HG02798 (cell line): ENCODE measurements at regions not wholly inside any gene's neighbourhood (a gene's known extent, or its start where the extent isn't known, plus 50 kb on each side); places are given as distances from the start of the nearest gene placed in this dataset.
"Not testable (repeated sequence)": the region's sequence is repeated elsewhere in the genome, so short reads cannot be mapped to it uniquely, and the experiment has no call there.

ENCODE experiments used
- ATAC-seq: cut with Tn5 transposase; IDR thresholded peaks from one replicate; pipeline ENCODE4 v1.9.1; 2021; ENCODE audit warnings: mild to moderate bottlenecking; ENCODE audit not compliant: unreplicated experiment, poor library complexity

DNA sequence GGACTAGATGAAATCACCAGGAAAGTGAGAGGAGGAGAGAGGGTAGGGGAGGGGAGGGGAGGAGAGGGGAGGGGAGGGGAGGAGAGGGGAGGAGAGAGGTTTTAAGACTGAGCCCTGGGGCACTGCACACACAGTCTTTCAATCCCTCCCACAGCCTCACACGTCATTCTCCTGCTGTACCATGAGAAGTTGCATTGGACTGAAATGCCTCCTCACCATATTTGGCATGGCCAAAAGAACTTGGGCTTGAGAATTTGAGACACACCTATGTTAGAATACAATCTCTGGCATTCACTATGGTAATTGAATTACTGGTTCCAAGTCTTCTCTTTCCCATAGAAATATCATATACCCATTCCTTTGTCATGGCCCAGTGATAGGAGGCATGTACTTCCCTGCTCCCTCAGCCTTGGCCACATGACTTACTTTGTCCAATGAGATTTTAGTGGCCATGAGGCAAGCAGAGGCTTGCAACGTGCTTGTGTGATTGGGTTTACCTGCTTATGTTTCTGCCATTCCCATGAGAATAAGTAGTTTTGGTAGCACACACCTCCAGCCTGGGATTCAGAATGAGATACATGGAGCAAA, 133.3 kb upstream of the SMARCA2 start:
- no peak for ATAC-seq

DNA sequence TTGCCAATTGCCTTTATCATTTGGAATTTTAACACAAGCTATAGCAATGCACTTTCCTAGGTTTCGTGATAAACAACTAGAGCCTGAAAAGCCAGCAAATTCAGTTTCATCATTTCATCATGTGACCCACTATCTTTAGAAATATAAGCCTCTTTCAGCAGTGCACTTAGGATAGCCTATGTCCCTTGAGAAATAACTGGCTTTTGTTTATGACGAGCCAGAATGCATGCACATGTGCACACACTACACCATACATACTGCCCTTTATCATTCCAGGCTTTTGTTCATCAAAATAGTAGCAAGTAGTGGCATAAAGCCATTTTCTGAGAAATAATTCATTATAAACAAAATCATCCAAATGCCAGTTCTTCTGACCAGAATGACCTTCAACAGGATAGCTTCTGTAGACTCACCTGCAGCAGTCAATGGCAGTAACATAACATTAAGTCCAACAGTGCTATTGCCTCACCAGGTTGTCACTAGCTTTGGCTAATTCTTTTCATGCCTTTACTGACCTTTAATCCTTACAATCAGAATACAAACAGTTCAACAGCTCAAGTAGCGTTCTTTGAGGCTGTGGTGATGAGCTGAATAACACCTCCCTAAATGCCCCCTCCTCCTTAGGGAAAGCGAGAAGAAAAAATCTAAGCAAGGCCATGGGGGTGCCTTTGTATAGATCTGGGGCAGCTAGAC, 132.3 kb upstream of the SMARCA2 start:
- no peak for ATAC-seq

DNA sequence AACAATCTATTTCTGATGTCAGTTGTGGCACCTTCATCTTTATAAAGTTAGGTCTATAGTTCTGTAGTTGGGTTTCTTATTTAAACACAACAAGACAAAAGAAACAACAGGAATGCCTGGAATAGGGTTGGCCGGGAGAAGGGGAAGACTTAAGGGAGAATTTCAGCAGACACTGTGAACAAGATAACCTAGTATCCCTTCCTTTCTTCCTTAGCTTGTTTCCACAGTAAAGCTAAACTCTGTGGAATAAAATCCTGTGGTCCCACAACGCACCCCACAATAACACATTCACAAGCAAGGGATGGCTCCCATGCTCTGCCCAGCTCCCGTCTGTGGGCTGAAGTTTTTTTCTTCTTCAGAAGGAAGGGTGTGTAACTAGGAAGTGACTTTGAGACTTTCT, 124.9 kb upstream of the SMARCA2 start:
- no peak for ATAC-seq

DNA sequence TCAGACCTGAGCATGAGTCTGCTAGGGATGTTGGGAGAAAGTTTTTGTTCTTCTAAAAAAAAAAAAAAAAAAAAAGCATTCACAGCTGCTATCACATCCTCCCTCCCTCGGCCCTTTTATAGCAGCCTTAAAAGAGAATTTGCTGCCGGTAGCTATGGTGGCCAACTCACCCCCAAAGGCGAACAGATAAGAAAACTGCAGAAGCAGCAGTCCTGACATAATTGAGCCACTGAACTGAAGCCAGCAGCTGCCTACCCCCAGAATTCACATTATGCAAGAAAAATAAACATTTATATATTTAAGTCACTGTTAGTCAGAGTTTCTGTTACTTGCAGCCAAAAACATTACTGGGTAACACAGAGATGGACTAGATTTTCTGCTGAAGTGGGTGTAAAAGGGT, 124.3 kb upstream of the SMARCA2 start:
- no peak for ATAC-seq

DNA sequence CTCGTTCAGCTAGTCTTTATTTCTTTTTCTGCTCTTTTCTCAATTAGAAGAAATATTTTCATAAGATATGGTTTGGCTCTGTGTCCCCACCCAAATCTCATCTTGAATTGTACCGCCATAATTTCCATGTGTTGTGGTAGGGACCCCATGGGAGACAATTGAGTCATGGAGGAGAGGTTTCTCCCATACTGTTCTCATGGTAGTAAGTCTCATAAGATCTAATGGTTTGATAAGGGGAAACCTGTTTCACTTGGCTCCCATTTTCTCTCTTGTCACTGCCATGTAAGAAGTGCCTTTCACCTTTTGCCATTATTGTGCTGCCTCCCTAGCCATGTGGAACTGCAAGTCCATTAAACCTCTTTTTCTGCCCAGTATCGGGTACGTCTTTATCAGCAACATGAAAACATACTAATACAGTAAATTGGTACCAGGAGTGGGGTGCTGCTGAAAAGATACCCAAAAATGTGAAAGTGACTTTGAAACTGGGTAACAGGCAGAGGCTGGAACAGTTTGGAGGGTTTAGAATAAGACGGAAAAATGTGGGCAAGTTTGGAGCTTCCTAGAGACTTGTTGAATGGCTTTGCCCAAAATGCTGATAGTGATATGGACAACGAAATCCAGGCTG, 112.0 kb upstream of the SMARCA2 start:
- not testable (repeated sequence) for ATAC-seq

DNA sequence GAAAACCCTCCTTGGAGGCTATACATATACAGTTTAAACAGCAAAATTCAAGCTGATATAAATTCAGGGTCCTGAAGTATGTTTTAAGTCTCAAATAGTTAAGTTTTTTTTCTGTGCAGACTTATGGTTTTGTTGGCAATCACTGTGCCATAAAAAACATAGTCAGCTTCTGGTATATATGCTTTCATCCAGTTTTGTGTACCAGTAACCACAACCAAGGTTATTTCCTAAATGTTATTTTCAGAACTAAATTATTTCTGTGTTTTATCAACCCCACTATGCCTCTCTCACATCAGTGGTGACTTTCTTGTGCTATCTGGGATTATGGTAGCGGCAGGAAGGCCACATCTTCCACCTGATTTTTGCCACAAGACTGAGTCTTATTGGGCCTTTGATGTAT, 107.7 kb upstream of the SMARCA2 start:
- no peak for ATAC-seq

DNA sequence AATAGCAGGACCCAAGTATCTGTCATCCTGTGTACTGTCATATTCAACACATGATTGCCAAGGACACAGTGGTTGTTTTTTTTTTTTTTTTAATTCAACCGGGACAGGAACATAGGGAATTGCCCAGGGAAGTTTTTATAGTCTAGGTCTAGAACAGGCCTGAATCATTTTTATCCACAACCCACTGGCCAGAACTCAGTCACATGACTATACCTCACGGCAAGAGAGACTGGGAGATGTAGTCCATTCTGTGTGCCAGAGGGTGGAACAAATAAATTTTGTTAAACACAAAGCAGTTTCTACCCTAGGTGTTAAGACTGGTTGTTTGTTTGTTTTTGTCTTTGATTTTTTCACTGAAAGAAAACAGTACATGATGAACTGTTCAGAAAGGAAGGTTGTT, 105.8 kb upstream of the SMARCA2 start:
- ATAC-seq: no peak

DNA sequence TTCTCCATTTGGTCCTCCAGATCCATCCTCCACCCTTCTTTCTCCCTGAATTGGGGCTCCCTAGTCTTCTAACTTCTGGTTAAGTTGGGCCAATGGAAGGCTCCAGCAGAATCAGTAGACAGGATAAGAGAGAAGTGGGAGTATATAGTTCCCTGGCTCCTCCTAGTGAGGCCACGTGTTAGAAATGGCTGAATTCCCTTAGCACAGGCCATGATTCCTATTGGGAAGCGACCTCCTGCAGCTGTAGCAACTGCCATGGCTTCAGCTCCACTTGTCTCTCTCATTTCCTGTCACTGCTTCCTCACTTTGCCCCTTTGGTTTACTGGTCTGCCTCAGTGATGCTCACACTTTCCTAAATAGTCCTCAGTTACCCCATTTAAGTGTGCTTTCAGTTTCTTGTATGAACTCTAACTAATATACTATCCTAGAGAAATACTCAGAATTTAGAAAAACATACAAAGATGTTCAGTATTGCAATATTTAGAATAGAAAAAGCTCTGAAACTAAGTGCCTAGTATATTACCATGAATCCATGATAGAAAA, 104.8 kb upstream of the SMARCA2 start:
- ATAC-seq: no peak

DNA sequence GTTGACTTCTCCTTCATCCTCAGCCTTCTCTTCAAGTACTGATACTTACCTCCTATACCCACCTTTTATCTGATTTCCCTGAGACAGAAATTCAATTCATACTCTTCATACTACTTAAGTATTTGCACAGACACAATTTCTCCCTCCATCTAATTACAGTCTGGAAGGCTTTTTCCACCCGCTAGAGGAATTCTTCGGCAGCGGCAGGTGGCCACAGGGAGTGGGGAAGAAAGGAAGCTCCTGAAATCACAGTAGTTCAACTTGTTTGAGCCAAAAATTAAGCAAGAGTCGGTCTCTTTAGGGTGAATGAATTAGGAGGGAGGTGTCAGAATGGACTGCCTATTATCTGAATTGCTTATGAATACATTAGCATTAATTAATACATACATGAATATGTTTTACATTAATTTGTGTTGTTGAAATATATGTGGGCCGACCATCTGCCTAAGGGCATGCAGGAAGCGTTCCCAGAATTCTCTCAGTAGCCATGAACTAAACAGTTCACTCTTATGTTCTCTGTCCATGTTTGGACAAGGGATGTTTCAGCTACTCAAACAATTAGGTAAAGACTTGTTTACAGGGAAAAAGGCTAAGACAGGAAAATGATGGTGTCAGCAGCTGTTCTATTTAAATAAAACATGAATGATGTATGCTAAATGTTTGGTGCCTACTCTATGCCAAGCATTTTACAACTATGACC, 101.4 kb upstream of the SMARCA2 start:
- ATAC-seq: no peak

DNA sequence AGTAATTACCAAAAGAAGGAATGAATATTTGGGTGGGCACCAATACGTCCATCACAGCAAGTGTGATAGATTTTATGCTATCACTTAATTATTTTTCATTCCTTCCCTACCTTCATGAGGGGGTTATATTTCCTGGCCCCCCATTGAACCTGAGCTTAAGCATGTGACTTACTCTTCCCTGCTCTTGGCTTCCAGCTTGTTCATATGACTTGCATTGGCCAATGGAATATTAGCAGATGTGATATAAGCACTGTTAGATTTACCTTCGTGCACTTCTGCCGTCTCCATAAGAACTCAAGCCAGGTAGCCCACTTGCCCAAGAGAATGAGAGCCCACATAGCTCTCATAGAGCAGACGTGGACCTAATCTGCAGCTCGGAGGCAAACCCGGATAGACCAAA, 99.1 kb upstream of the SMARCA2 start:
- ATAC-seq: no peak

DNA sequence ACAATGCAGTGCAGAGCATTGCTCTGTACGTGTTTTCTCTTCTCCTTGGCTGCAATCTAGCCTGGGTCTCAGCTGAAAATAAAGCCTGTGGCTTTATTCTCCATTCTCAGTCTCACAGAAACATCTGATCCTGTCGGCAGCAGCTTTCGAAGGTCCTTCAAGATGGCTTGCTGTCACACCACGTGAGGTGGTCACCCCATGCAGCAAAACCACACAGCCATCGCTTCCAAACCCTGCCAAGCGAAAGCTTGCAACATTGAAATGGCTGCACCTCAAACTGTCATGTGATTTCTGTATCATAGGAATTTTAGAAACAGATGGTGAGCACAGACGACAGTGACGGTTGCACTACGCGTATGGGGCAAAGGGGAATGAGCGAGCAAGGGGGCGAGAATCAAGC, 98.5 kb upstream of the SMARCA2 start:
- no peak for ATAC-seq

DNA sequence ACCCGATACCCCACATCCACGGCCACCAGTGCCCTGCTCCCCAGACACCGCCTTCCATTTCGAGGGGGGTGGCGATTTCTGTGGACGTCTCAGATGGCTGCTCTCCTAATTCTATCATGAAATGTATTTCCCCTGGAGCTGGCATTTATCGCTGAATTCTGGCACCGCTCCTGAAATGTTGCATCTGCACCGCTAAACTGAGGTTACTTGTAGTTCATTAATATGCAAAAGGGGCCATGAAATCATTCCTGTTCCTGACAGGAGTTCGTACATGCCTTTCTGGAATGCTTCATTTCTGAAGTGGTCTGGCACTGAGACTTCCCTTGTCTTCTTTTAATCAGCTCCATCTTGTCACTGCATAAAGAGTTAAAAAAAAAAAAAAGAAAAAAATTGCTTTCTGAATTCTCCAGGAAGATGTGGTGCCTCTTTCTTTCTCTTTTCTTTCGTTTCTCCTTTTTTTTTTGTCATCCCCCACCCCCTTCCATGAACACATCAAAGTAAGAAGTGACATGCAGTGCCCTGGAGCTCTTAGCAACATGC, 97.7 kb upstream of the SMARCA2 start:
- ATAC-seq: no peak

DNA sequence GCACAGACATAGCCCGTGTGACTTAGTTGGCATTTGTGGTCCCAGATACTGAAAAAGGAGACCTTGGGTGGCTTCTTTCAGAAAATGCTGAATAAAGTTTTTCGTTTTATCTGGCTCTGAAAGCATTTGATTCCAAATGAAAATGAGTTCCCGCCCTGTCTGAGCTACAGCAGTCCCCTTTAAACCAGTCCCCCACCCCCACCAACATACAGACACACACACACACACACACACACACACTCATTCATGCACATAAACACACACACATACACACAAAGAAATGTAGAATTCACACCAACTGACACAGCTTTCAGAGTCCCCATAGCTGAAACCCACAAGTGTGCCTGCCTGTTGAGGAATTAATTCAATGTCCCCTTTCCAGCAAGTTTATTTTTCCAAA, 97.0 kb upstream of the SMARCA2 start:
- no peak for ATAC-seq

DNA sequence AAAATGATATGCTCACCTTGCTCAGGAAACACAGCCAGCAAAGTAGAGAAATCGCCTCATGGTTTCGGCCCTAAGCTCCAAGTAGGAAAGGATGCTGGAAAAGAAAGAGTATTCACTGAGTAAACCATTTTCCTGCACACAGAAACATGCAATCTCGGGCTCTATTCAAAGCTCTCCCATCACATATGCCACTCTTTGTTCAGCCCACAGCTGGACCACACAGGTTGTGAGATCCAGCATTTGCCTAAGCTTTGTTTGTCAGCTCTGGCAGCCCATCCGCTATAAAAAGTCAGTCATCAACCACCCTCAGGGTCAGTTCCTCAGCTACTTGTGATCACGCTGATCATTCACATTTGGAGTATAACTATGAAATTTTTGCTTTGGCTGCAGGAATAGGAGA, 96.5 kb upstream of the SMARCA2 start:
- no peak for ATAC-seq

DNA sequence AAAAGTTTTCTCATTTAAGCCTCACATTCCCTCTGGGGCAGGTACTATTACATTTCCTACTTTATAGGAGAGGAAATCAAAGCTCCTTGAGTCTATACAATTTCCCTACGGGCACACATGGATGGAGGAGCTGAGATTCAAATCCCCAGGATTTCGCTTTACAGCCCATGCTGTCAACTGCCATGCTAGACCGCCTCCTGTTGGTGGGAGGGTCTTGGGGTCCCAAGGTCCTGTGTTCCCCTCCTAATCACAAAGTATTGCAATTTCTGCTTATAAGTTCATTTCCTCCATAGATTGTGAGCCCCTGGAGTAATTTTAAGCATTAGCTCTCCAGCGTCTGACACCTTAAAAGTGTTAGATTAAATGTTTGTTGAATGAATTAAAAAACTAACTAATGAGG, 95.9 kb upstream of the SMARCA2 start:
- no peak for ATAC-seq

DNA sequence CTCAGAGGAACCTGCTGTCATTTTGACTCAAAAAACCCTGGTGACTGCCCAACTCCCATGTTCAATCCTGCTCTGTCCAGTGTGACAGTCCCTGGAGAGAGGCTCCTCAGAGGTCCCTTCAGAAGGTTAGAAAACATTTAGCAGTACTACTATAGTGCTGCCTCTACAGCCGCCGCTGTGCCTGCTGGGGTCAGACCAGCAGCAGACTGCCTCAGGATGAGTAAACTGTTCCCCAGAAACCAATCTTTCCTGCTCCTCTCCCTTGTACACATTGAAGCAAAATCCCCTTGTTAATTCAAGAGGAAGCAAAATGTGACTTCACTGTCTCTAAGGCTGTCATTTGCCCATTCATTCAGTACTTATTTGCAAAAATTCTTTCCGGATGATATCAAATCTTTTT, 94.8 kb upstream of the SMARCA2 start:
- ATAC-seq: no peak

DNA sequence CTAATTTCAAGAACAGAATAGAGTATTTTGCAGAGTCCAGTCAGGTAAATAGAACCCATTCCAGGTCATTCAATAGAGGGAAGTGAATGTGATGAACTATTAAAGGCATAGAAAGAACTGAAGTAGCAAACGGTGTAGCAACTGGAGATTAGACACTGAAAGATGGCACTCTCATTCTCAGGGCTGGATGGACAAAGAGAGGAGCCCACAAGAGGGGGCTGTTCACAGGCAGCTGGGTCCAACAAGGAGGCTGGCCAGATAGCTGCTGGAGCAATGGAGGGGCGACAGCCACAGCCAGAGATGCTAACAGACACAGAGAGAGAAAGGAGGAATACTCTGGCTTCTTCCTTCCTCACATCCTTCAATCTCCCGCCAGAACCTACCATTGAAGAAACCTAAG, 93.1 kb upstream of the SMARCA2 start:
- ATAC-seq: no peak

DNA sequence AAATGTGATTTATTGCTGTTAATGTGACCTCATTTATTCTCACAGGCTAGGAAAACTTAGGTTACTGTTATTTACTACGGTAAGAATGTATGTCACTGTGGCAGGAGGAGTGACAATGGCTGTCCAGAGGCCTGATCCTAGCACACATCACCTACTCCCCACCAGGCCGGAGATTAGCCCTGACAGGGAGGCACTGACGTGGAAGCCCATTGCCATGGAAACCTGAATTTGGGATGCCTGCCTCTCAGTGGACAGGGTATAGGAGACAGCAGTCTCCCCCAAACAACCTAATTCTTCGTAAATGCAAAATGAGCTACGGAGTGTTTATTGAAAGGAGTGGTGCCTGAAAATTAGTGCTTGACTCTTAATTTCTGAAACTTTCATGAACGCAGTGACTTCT, 87.6 kb upstream of the SMARCA2 start:
- ATAC-seq: no peak

DNA sequence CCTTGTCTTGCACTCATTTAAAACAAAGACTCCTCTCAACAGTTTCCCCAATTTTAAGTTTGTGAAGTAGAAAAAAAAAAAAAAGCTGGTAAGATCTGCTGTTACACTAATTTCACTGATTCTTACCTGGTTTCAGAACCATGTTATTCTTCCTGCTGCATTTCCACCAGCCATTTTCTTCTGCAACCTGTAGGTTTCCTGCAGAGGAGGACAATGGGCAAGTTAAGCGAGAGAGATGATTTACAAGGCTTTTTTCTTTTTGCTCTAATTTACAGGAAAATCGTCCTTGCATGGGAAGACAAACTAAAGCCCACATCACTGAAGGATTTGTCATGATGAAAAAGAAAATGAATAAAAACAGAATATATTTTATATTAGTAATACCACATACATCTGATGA, 86.0 kb upstream of the SMARCA2 start:
- ATAC-seq: no peak

DNA sequence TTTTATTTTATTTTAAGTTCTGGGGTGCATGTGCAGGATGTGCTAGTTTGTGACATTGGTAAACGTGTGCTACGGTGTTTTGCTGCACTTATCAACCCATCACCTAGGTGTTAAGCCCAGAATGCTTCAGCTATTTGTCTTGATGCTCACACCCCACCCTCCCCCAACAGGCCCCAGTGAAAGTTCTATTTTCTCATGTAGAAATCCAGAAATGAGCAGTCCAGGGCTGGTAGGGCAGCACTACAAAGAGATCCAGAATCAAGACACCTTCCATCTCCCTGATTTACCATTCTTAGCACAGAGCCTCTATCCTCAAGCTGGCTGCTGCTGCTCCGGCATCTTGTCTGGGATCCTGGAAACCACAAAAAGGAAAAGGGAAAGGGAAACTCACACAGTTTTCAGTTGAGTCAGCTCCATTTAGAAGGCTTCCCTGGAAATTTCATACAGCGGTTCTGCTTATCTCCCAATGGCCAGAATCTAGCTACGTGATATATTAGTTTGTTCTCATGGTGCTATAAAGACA, 85.4 kb upstream of the SMARCA2 start:
- peak; percentile 61 for ATAC-seq
